ENCODE measurements at regions not wholly inside any gene's neighbourhood (a gene's known extent, or its start where the extent isn't known, plus 50 kb on each side); places are given as distances from the start of the nearest gene placed in this dataset.

DNA sequence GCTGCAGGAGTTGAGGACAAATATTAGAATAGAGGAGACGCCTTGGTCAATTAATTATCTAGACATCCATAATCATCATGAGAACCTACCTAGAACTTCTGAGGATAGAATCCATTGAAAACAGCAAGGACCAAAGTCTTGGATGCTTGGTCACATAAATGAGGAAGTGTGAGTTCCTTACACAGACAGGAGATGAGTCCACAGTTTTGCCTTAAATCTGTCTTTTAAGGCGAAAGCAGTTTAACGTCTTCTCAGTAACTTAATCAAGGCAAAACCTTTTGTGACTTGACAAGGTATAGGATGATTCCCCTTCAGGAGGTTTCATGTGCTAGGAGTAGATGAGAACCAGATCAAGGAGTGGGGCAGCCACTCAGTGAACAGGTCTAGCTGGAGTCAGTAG lies 1783.2 kb upstream of the CELF4 start:
- no peaks in the 10 kb centered on the region for H3K4me1 ChIP-seq (ENCODE audit: insufficient read depth, low read length, severe bottlenecking)
- H3K9ac ChIP-seq (ENCODE audit: low read length), result no peak overlapping the region
- H3F3A ChIP-seq (ENCODE audit: insufficient read depth, low read length), result no peaks in the 10 kb centered on the region
- H3K9me2 ChIP-seq (ENCODE audit: low read depth, low read length), result no peaks in the 10 kb centered on the region
- no peaks in the 10 kb centered on the region for H3K36me3 ChIP-seq (ENCODE audit: insufficient read depth, low read length)
- H3K27ac ChIP-seq (ENCODE audit: low read depth, low read length, poor library complexity, severe bottlenecking), result no peak overlapping the region
- H3K9me3 ChIP-seq (ENCODE audit: low read length), result no peaks in the 10 kb centered on the region
- no peak for TF ChIP-seq EZH2 (IDR thresholded peaks at IDR 0.05; ENCODE audit: borderline replicate concordance, low read length)
- TF ChIP-seq, protein P1, sequence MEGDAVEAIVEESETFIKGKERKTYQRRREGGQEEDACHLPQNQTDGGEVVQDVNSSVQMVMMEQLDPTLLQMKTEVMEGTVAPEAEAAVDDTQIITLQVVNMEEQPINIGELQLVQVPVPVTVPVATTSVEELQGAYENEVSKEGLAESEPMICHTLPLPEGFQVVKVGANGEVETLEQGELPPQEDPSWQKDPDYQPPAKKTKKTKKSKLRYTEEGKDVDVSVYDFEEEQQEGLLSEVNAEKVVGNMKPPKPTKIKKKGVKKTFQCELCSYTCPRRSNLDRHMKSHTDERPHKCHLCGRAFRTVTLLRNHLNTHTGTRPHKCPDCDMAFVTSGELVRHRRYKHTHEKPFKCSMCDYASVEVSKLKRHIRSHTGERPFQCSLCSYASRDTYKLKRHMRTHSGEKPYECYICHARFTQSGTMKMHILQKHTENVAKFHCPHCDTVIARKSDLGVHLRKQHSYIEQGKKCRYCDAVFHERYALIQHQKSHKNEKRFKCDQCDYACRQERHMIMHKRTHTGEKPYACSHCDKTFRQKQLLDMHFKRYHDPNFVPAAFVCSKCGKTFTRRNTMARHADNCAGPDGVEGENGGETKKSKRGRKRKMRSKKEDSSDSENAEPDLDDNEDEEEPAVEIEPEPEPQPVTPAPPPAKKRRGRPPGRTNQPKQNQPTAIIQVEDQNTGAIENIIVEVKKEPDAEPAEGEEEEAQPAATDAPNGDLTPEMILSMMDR (IDR thresholded peaks at IDR 0.05; ENCODE audit: low read length), result no peak
- H3K4me3 ChIP-seq (ENCODE audit: low read depth, low read length, poor library complexity, severe bottlenecking), result no peak overlapping the region
- no peaks in the 10 kb centered on the region for H3K27me3 ChIP-seq (ENCODE audit: insufficient read depth, low read length)
- H3K4me2 ChIP-seq (ENCODE audit: low read length), result no peak overlapping the region
- no peak overlapping the region for H2AFZ ChIP-seq (ENCODE audit: low read length)
- no peaks in the 10 kb centered on the region for H3K79me2 ChIP-seq (ENCODE audit: insufficient read depth, low read length)
- no peaks in the 10 kb centered on the region for H4K20me1 ChIP-seq (ENCODE audit: insufficient read depth, low read length)

DNA sequence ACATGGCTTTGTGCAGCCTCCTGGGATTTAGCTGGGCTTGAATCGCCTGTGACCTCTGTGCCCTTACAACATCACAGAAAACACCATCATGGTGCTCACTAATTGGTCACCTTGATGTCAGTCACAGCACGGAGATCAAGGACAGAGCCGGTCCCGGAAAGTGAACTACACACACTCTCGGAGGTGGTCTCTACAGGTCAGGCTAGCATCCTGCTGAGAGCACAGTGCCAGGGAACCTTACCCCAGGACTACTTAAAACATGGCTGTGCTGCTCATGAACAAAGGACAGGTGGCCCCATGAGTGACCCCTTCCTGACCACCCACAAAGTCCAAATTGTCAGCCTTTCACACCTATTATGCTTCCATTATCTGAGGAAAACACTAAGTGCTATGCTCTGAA lies 1782.1 kb upstream of the CELF4 start:
- no peaks in the 10 kb centered on the region for H3K79me2 ChIP-seq (ENCODE audit: insufficient read depth, low read length)
- TF ChIP-seq, protein P1 (IDR thresholded peaks at IDR 0.05; ENCODE audit: low read length), result no peak
- TF ChIP-seq EZH2 (IDR thresholded peaks at IDR 0.05; ENCODE audit: borderline replicate concordance, low read length), result no peak
- no peaks in the 10 kb centered on the region for H3K4me1 ChIP-seq (ENCODE audit: insufficient read depth, low read length, severe bottlenecking)
- H4K20me1 ChIP-seq (ENCODE audit: insufficient read depth, low read length), result no peaks in the 10 kb centered on the region
- H3F3A ChIP-seq (ENCODE audit: insufficient read depth, low read length), result no peaks in the 10 kb centered on the region
- no peaks in the 10 kb centered on the region for H3K9me3 ChIP-seq (ENCODE audit: low read length)
- no peak overlapping the region for H3K4me2 ChIP-seq (ENCODE audit: low read length)
- H3K4me3 ChIP-seq (ENCODE audit: low read depth, low read length, poor library complexity, severe bottlenecking), result no peak overlapping the region
- H3K36me3 ChIP-seq (ENCODE audit: insufficient read depth, low read length), result no peaks in the 10 kb centered on the region
- no peak overlapping the region for H3K27ac ChIP-seq (ENCODE audit: low read depth, low read length, poor library complexity, severe bottlenecking)
- H3K27me3 ChIP-seq (ENCODE audit: insufficient read depth, low read length), result no peaks in the 10 kb centered on the region
- H3K9me2 ChIP-seq (ENCODE audit: low read depth, low read length), result no peaks in the 10 kb centered on the region
- no peak overlapping the region for H3K9ac ChIP-seq (ENCODE audit: low read length)
- H2AFZ ChIP-seq (ENCODE audit: low read length), result no peak overlapping the region

DNA sequence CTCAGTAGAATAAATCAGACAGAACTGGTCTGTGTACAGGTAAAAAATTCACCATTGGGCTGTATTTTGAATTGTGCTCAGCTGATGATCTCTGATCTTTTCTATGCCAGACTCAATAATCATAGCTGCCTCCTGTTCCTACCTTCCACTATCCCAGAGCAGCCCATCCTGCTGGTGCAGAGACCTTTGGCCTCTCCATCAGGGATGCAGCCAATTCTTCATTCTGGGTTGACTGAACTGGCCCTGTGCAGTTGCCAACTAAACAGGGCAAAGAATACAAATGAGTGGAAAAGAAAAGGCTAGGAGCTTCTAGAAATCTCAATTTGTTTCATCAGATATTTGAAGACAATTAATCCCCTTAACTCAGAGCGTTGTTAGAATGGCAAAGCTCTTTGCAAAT lies 1781.3 kb upstream of the CELF4 start:
- Histone ChIP-seq H3K9ac (ENCODE audit: low read length) (no peak overlapping the region), H3K9me2 (ENCODE audit: low read depth, low read length) (no peaks in the 10 kb centered on the region), H3K9me3 (ENCODE audit: low read length) (no peaks in the 10 kb centered on the region), H3K4me1 (ENCODE audit: insufficient read depth, low read length, severe bottlenecking) (no peaks in the 10 kb centered on the region), H3K4me2 (ENCODE audit: low read length) (no peak overlapping the region), H3F3A (ENCODE audit: insufficient read depth, low read length) (no peaks in the 10 kb centered on the region), H3K27ac (ENCODE audit: low read depth, low read length, poor library complexity, severe bottlenecking) (no peak overlapping the region), H3K36me3 (ENCODE audit: insufficient read depth, low read length) (no peaks in the 10 kb centered on the region), H3K27me3 (ENCODE audit: insufficient read depth, low read length) (no peaks in the 10 kb centered on the region), H3K4me3 (ENCODE audit: low read depth, low read length, poor library complexity, severe bottlenecking) (no peak overlapping the region), H2AFZ (ENCODE audit: low read length) (no peak overlapping the region), H4K20me1 (ENCODE audit: insufficient read depth, low read length) (no peaks in the 10 kb centered on the region), H3K79me2 (ENCODE audit: insufficient read depth, low read length) (no peaks in the 10 kb centered on the region)
- TF ChIP-seq, protein P1 (IDR thresholded peaks at IDR 0.05; ENCODE audit: low read length), result no peak
- TF ChIP-seq EZH2 (IDR thresholded peaks at IDR 0.05; ENCODE audit: borderline replicate concordance, low read length), result no peak
